ENCODE measurements at regions not wholly inside any gene's neighbourhood (a gene's known extent, or its start where the extent isn't known, plus 50 kb on each side); places are given as distances from the start of the nearest gene placed in this dataset.
A peak's percentile ranks its signal among the peaks of the same experiment; 100 is the strongest.

- peaks cover 8% of the 10 kb centered on the region for H3K9me3 Mint-ChIP-seq
- POLR2A ChIA-PET = no interaction called here
These were observed 145.8 kb downstream of the KIF26A start for GRCh38 chr14:104284107-104284592.

More at GRCh38 chr14:104284107-104284592, 145.8 kb downstream of the KIF26A start:
- TF ChIP-seq ZNF281 (CRISPR knock-in tag; IDR thresholded peaks at IDR 0.05) = no peak
- TF ChIP-seq NFE2L1 (CRISPR knock-in tag; IDR thresholded peaks at IDR 0.05) = no peak
- TF ChIP-seq ZNF423 (CRISPR knock-in tag; IDR thresholded peaks at IDR 0.05) = no peak
- no peak for TF ChIP-seq NR2C2 (CRISPR knock-in tag; IDR thresholded peaks at IDR 0.05)
- TF ChIP-seq EMX1 (CRISPR knock-in tag; IDR thresholded peaks at IDR 0.05) = no peak
- no peak for TF ChIP-seq CBFB (CRISPR knock-in tag; IDR thresholded peaks at IDR 0.05; ENCODE audit: low read depth)
- no peak for TF ChIP-seq JUN (CRISPR knock-in tag; IDR thresholded peaks at IDR 0.05)
- no peak for TF ChIP-seq MXD4 (CRISPR knock-in tag; IDR thresholded peaks at IDR 0.05; ENCODE audit: borderline replicate concordance)
- TF ChIP-seq CTCF (IDR thresholded peaks at IDR 0.05) = no peak
- TF ChIP-seq AR (CRISPR knock-in tag; IDR thresholded peaks at IDR 0.05) = no peak
- no peak for TF ChIP-seq OVOL2 (CRISPR knock-in tag; IDR thresholded peaks at IDR 0.05; ENCODE audit: borderline replicate concordance)
- TF ChIP-seq NR3C1 (CRISPR knock-in tag; conservative IDR thresholded peaks at IDR 0.05; ENCODE audit: low read depth) = no peak
- TF ChIP-seq ZSCAN18 (CRISPR knock-in tag; IDR thresholded peaks at IDR 0.05) = no peak
- no peak for TF ChIP-seq GABPB1 (CRISPR knock-in tag; IDR thresholded peaks at IDR 0.05)
- no peak for TF ChIP-seq NFYB (CRISPR knock-in tag; conservative IDR thresholded peaks at IDR 0.05; ENCODE audit: low read depth)
- no peak overlapping the region for H3K4me3 Mint-ChIP-seq
- H3K27me3 Mint-ChIP-seq (ENCODE audit: low read depth) = no peaks in the 10 kb centered on the region
- H3K36me3 Mint-ChIP-seq = no peaks in the 10 kb centered on the region
- DNase-seq (ENCODE audit: low spot score) (peak; percentile 11), ATAC-seq (no peak)
- H3K4me1 Mint-ChIP-seq = peaks cover 7% of the 10 kb centered on the region
- CTCF ChIA-PET = interaction anchor here (0.9 to 1.3 kb wide), 2 partner anchors 10 to 58 kb away, joined by 3 read pairs; no protein-coding TSS in a partner anchor
- no peak overlapping the region for H3K27ac Mint-ChIP-seq

All from WTC11 (cell line).